Type B pancreatic cell (in vitro differentiated cells): ENCODE measurements at regions not wholly inside any gene's neighbourhood (a gene's known extent, or its start where the extent isn't known, plus 50 kb on each side); places are given as distances from the start of the nearest gene placed in this dataset.

Source experiments
- DNase-seq: peaks from one replicate; pipeline ENCODE4 v3.0.0; 2021; ENCODE audit warnings: mixed read lengths; ENCODE audit not compliant: unreplicated experiment; ENCODE audit errors: extremely low spot score
- H3K27ac Mint-ChIP-seq: 2 replicates; pipeline ENCODE4 v1.8.0; 2021; ENCODE audit warnings: mild to moderate bottlenecking, mixed read lengths
- H3K27me3 Mint-ChIP-seq: 2 replicates; pipeline ENCODE4 v1.8.0; 2021; ENCODE audit warnings: mixed read lengths
- H3K36me3 Mint-ChIP-seq: 2 replicates; pipeline ENCODE4 v1.8.0; 2021; ENCODE audit warnings: mixed read lengths
- H3K4me1 Mint-ChIP-seq: one replicate; pipeline ENCODE4 v1.8.0; 2021; ENCODE audit warnings: mixed read lengths; ENCODE audit not compliant: unreplicated experiment
- H3K4me3 Mint-ChIP-seq: 2 replicates; pipeline ENCODE4 v1.8.0; 2021; ENCODE audit warnings: mild to moderate bottlenecking, mixed read lengths
- H3K9me3 Mint-ChIP-seq: 2 replicates; pipeline ENCODE4 v1.8.0; 2021; ENCODE audit warnings: mixed read lengths
- TF ChIP-seq, protein P1 (sequence below): fragments of 200-600 bp; sonication (generic); conservative IDR thresholded peaks from 2 replicates; pipeline ENCODE4 v1.5.0; 2021; ENCODE audit warnings: antibody characterized with exemption, mild to moderate bottlenecking

DNA sequence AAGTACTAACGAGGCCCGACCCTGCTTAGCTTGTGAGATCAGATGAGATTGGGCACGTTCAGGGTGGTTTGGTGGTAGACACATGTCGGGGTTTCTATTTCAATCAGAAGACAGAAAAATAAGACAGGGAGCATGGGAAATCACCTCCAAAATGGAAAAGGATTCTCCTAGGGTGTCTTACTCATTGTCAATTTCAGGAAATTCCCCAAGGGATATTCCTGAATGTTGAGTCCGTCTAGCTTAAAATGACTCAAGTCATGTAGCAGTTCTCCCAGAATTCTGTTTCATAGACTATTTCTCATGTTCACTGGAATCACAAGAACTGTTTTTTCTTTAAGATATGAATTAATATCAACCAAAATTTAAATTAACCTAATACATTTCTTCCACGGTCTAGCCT, 380.1 kb downstream of the EFNB2 start:
- TF ChIP-seq, protein P1, sequence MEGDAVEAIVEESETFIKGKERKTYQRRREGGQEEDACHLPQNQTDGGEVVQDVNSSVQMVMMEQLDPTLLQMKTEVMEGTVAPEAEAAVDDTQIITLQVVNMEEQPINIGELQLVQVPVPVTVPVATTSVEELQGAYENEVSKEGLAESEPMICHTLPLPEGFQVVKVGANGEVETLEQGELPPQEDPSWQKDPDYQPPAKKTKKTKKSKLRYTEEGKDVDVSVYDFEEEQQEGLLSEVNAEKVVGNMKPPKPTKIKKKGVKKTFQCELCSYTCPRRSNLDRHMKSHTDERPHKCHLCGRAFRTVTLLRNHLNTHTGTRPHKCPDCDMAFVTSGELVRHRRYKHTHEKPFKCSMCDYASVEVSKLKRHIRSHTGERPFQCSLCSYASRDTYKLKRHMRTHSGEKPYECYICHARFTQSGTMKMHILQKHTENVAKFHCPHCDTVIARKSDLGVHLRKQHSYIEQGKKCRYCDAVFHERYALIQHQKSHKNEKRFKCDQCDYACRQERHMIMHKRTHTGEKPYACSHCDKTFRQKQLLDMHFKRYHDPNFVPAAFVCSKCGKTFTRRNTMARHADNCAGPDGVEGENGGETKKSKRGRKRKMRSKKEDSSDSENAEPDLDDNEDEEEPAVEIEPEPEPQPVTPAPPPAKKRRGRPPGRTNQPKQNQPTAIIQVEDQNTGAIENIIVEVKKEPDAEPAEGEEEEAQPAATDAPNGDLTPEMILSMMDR = no peak
- no peak overlapping the region for H3K4me3 Mint-ChIP-seq
- no peak overlapping the region for H3K27ac Mint-ChIP-seq
- no peaks in the 10 kb centered on the region for H3K36me3 Mint-ChIP-seq
- H3K27me3 Mint-ChIP-seq = peaks cover 4% of the 10 kb centered on the region
- DNase-seq = no peak
- H3K9me3 Mint-ChIP-seq = no peaks in the 10 kb centered on the region
- peaks cover 9% of the 10 kb centered on the region for H3K4me1 Mint-ChIP-seq

DNA sequence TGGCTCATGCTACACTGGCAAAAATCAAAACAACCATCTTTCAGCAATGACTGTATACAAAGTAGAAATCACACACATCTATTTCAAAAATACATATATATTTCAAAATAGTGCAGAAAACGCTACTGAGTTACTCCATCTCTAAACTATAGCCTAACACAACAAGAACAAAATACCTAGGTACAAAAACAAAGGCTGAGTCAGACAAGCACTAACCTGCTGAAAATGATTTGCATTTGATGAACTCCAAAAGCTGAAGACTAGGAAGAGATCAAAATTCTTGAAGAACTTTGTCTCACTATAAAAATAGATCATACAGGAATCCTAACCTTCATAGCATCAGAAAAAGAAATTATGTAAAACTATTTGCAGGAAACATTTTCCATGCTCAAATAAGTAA, 381.6 kb downstream of the EFNB2 start:
- H3K36me3 Mint-ChIP-seq = no peaks in the 10 kb centered on the region
- no peak overlapping the region for H3K4me3 Mint-ChIP-seq
- no peaks in the 10 kb centered on the region for H3K9me3 Mint-ChIP-seq
- DNase-seq = no peak
- H3K27ac Mint-ChIP-seq = no peak overlapping the region
- H3K27me3 Mint-ChIP-seq = peaks cover 4% of the 10 kb centered on the region
- H3K4me1 Mint-ChIP-seq = peaks cover 9% of the 10 kb centered on the region
- TF ChIP-seq, protein P1 = no peak

DNA sequence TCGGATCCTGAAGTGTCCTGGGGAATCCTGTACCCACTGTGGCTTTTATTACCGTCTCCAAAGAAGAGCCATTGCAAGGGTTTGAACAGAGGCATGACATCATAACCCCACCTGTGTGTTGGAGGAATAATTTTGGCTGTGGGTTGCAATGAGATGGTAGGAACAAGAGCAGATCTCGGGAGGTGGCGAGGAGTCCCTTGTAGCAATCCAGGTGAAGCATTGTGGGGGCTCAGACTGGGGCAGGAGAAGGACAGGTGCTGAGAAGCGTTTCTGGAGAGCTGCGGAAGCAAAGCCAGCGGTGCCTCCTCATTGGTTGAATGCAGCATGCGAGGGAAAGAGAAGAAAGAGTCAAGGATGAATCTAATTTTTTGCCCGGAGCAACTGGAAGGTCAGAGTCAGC, 382.4 kb downstream of the EFNB2 start:
- Mint-ChIP-seq H3K4me3 (no peak overlapping the region), H3K36me3 (no peaks in the 10 kb centered on the region), H3K4me1 (peaks cover 9% of the 10 kb centered on the region), H3K9me3 (no peaks in the 10 kb centered on the region), H3K27ac (no peak overlapping the region), H3K27me3 (peaks cover 4% of the 10 kb centered on the region)
- TF ChIP-seq, protein P1 = no peak
- no peak for DNase-seq

DNA sequence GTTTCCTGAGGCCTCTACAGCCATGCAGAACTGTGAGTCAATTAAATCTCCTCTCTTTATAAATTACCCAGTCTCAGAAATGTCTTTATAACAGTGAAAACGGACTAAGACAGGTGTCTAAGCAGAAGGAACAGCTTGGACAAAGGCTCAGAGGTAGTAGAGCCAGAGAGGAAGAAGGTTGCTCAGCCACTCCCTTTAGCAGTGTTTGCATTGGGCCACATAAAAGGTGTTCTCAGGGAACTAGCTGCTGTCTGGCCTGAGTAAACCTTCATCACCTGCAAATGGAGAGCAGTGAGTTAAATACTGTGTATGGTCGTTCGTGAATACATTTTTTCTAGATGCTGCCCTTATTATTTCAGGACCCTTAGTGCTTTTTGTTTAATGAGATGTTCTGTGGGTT, 383.4 kb downstream of the EFNB2 start:
- DNase-seq = no peak
- no peak overlapping the region for H3K4me3 Mint-ChIP-seq
- H3K4me1 Mint-ChIP-seq = peaks cover 9% of the 10 kb centered on the region
- no peak overlapping the region for H3K27ac Mint-ChIP-seq
- no peaks in the 10 kb centered on the region for H3K9me3 Mint-ChIP-seq
- H3K27me3 Mint-ChIP-seq = peaks cover 4% of the 10 kb centered on the region
- no peaks in the 10 kb centered on the region for H3K36me3 Mint-ChIP-seq
- TF ChIP-seq, protein P1 = no peak

DNA sequence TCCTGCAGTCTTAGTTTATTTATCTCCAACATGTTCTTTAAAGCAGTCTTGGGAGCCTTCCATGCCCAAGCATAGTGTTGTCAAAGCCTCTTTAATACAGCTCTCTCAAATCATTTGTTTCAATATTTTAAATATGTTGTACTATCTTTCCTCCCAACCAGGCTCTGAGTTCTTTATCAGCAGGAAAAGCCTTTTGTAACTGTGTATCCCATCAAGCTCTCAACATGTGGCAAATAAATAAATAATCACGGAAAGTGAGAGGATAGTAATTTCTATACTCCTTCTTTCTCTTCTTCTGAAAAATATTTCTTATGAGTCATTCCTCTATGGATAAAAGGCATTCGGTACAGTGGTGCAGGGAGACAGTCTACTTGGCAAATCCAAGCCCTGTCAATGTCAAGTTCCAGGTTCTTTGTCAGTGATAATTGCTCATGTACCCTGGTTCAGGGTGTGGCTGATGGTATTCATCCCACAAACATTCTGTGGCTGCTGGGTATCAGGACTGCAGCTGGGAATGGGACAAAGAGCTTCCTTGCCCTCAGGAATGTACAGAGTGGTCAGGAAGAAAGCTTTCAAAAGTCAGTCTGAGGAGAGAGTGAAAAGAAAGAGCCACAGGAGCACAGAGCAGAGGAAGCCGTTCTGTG, 384.3 kb downstream of the EFNB2 start:
- Mint-ChIP-seq H3K4me3 (no peak overlapping the region), H3K4me1 (peaks cover 9% of the 10 kb centered on the region), H3K36me3 (peaks cover 3% of the 10 kb centered on the region), H3K27me3 (peaks cover 4% of the 10 kb centered on the region), H3K9me3 (peaks cover 4% of the 10 kb centered on the region), H3K27ac (peak overlapping the region; percentile 34)
- DNase-seq = no peak
- TF ChIP-seq, protein P1 = no peak
